SK-N-SH (cell line): ENCODE measurements at regions not wholly inside any gene's neighbourhood (a gene's known extent, or its start where the extent isn't known, plus 50 kb on each side); places are given as distances from the start of the nearest gene placed in this dataset.

Source experiments
- CTCF ChIA-PET: fragments of 300-600, 350-600 bp; formaldehyde crosslinking; extraction: SDS; loops from one replicate; lab custom pipeline; 2021; lab: Yijun Ruan, JAX
- POLR2A ChIA-PET: fragments of 350-600 bp; sonication (Branson Sonifier 250); formaldehyde crosslinking; extraction: SDS; loops from one replicate; lab custom pipeline; 2020; ENCODE audit warnings: antibody characterized with exemption, inconsistent platforms; lab: Yijun Ruan, JAX
- DNase-seq: peaks from one replicate; pipeline ENCODE4 v3.0.0; 2012
- H2AFZ ChIP-seq: fragments of 200-600 bp; sonication (generic); 2 replicates; pipeline ENCODE4 v1.8.1; 2016; ENCODE audit warnings: antibody characterized with exemption, mild to moderate bottlenecking, low read depth
- H3F3A ChIP-seq: fragments of 200-600 bp; sonication (generic); replicated peaks from 2 replicates; pipeline ENCODE3; 2016; ENCODE audit warnings: antibody characterized with exemption, mild to moderate bottlenecking; ENCODE audit not compliant: insufficient read depth
- H3K27ac ChIP-seq, 2 experiments: fragments of 200-500 bp in 1 of 2; fragments of 200-600 bp in 1 of 2; sonication (Bioruptor generic) in 1 of 2; sonication (generic), shearing (Covaris generic) in 1 of 2; 2 replicates each; pipeline versions ENCODE4 v1.5.1 to v1.6.1; 2014 to 2016; ENCODE audit warnings: low read depth in 2 of 2, inconsistent platforms in 1 of 2, low read length in 1 of 2, mild to moderate bottlenecking in 1 of 2, mixed read lengths in 1 of 2
- H3K27me3 ChIP-seq: fragments of 200-600 bp; sonication (generic), shearing (Covaris generic); 2 replicates; pipeline ENCODE4 v1.6.1; 2016; ENCODE audit warnings: mixed run types; ENCODE audit not compliant: insufficient read depth
- H3K36me3 ChIP-seq, 2 experiments: fragments of 200-500 bp in 1 of 2; fragments of 200-600 bp in 1 of 2; sonication (Bioruptor generic) in 1 of 2; sonication (generic) in 1 of 2; replicated peaks in 1 of 2; 2 replicates each; pipeline versions ENCODE3 to v1.5.1; 2014 to 2016; ENCODE audit warnings: low read length in 1 of 2, mild to moderate bottlenecking in 1 of 2; ENCODE audit not compliant: insufficient read depth in 2 of 2, control insufficient read depth in 1 of 2
- H3K4me1 ChIP-seq, 2 experiments: fragments of 200-500 bp in 1 of 2; fragments of 200-600 bp in 1 of 2; sonication (Bioruptor generic) in 1 of 2; sonication (generic), shearing (Covaris generic) in 1 of 2; 2 replicates each; pipeline versions ENCODE4 v1.5.1 to v1.6.1; 2014 to 2016; ENCODE audit warnings: low read depth in 1 of 2, low read length in 1 of 2, mixed run types in 1 of 2; ENCODE audit not compliant: insufficient read depth in 2 of 2, control insufficient read depth in 1 of 2
- H3K4me2 ChIP-seq: fragments of 200-600 bp; sonication (generic), shearing (Covaris generic); 2 replicates; pipeline ENCODE4 v1.6.1; 2017; ENCODE audit warnings: mixed run types
- H3K4me3 ChIP-seq, 2 experiments: fragments of 200-500 bp in 1 of 2; fragments of 200-600 bp in 1 of 2; sonication (Bioruptor generic) in 1 of 2; sonication (generic), shearing (Covaris generic) in 1 of 2; 2 replicates each; pipeline versions ENCODE4 v1.5.1 to v1.8.1; 2014 to 2016; ENCODE audit warnings: low read depth in 2 of 2, inconsistent platforms in 1 of 2, low read length in 1 of 2, mild to moderate bottlenecking in 1 of 2, mixed read lengths in 1 of 2, moderate library complexity in 1 of 2
- H3K79me2 ChIP-seq: fragments of 200-600 bp; sonication (generic); 2 replicates; pipeline ENCODE4 v1.8.1; 2017; ENCODE audit warnings: mild to moderate bottlenecking; ENCODE audit not compliant: insufficient read depth
- H3K9ac ChIP-seq: fragments of 200-600 bp; sonication (generic); 2 replicates; pipeline ENCODE4 v1.6.1; 2017; ENCODE audit warnings: mixed run types
- H3K9me2 ChIP-seq: fragments of 200-600 bp; sonication (generic); 2 replicates; pipeline ENCODE4 v1.6.1; 2017; ENCODE audit warnings: mixed run types
- H3K9me3 ChIP-seq: fragments of 200-600 bp; sonication (generic); 2 replicates; pipeline ENCODE4 v1.6.1; 2017; ENCODE audit warnings: mixed run types, mild to moderate bottlenecking, moderate library complexity
- H4K20me1 ChIP-seq: fragments of 200-600 bp; sonication (generic); 2 replicates; pipeline ENCODE4 v1.6.1; 2017; ENCODE audit warnings: mild to moderate bottlenecking, mixed run types; ENCODE audit not compliant: insufficient read depth
- CHD2 ChIP-seq: fragments of 150-350 bp; IDR thresholded peaks from 2 replicates; pipeline ENCODE4 v1.6.1; 2018; ENCODE audit warnings: low read length; ENCODE audit not compliant: partially characterized antibody
- ELF1 ChIP-seq: IDR thresholded peaks from 2 replicates; pipeline ENCODE4 v1.4.0; 2012
- EP300 ChIP-seq, 2 experiments: IDR thresholded peaks; 2 replicates each; pipeline versions ENCODE4 v1.4.0 to v1.6.1; 2012; ENCODE audit warnings: borderline replicate concordance in 1 of 2, low read depth in 1 of 2, low read length in 1 of 2
- EZH2phosphoT487 ChIP-seq: fragments of 200-600 bp; sonication (generic); IDR thresholded peaks from 2 replicates; pipeline ENCODE4 v1.6.1; 2017; ENCODE audit warnings: low read depth, mixed run types, mild to moderate bottlenecking, antibody characterized with exemption, moderate library complexity, borderline replicate concordance
- FOXM1 ChIP-seq: IDR thresholded peaks from 2 replicates; pipeline ENCODE4 v1.4.0; 2012; ENCODE audit warnings: low read depth, mild to moderate bottlenecking
- NRF1 ChIP-seq: IDR thresholded peaks from 2 replicates; pipeline ENCODE4 v1.6.1; 2012; ENCODE audit warnings: low read depth, mild to moderate bottlenecking, low read length
- POLR2AphosphoS5 ChIP-seq: IDR thresholded peaks from 2 replicates; pipeline ENCODE4 v1.6.1; 2012; ENCODE audit warnings: low read depth, low read length
- RAD21 ChIP-seq: IDR thresholded peaks from 2 replicates; pipeline ENCODE4 v1.6.1; 2012; ENCODE audit warnings: mild to moderate bottlenecking, low read length
- RFX5 ChIP-seq: IDR thresholded peaks from 2 replicates; pipeline ENCODE4 v1.6.1; 2012; ENCODE audit warnings: mild to moderate bottlenecking, improper control_type of control experiment, low read length
- SIN3A ChIP-seq: IDR thresholded peaks from 2 replicates; pipeline ENCODE4 v1.6.1; 2012; ENCODE audit warnings: low read depth, mild to moderate bottlenecking, low read length, moderate library complexity, borderline replicate concordance
- TCF12 ChIP-seq: IDR thresholded peaks from 2 replicates; pipeline ENCODE4 v1.4.0; 2012
- WGBS: methylation state at CpG from one replicate; pipeline ENCODE4 v1.1.6; 2017; ENCODE audit warnings: low lambda C conversion rate; 5-methylcytosine and 5-hydroxymethylcytosine counted together
- TF ChIP-seq, protein P1 (sequence below): fragments of 200-600 bp; sonication (generic); IDR thresholded peaks from 2 replicates; pipeline ENCODE4 v1.6.1; 2017; ENCODE audit warnings: antibody characterized with exemption, mild to moderate bottlenecking, moderate library complexity
- TF ChIP-seq, protein P2 (sequence below): IDR thresholded peaks from 2 replicates; pipeline ENCODE4 v1.4.0; 2012; ENCODE audit warnings: low read depth
- TF ChIP-seq, protein P3 (sequence below): fragments of 150-350 bp; IDR thresholded peaks from 2 replicates; pipeline ENCODE4 v1.6.1; 2017; ENCODE audit warnings: antibody characterized with exemption, low read length, low read depth, borderline replicate concordance

DNA sequence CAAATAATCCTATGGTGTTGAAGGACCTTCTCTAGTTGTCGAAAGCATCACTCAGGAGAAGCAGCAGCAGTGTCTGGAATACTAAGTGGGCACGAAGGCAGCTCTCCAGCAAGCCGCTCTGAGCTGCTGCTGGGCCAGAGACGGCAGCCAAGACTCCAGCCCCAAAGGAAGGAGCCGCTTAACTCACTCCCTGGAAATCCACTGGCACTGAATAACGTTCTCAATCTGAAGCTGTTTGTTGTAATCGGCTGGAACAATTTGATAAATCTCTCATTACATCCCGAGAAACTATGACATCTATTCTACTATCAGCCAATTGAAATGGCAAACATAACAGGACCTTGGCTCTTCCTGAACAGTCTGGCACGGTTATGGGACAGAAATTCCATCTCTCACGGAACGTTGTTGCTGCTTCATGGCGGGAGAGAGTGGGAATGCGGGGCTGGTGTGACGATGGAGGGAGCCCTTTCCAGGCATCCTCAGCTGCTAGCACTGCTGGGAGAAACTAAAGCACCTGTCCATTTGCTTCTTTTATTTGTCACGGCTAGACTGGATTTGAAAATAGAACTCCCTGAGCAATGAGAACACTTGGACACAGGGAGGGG lies 331.5 kb upstream of the RNF32 start:
- Histone ChIP-seq H3K9me3 (no peaks in the 10 kb centered on the region), H3K4me3 (no peak overlapping the region), H3K4me1 (no peaks in the 10 kb centered on the region), H3K27me3 (peaks cover 48% of the 10 kb centered on the region), H3F3A (no peaks in the 10 kb centered on the region), H3K4me2 (no peak overlapping the region), H4K20me1 (peaks cover 6% of the 10 kb centered on the region; the same call in 1 of the 2 replicates), H3K36me3 (no peaks in the 10 kb centered on the region), H3K9me2 (no peaks in the 10 kb centered on the region), H2AFZ (no peak overlapping the region), H3K79me2 (no peaks in the 10 kb centered on the region), H3K27ac (no peak overlapping the region), H3K9ac (no peak overlapping the region)
- CTCF ChIA-PET: no interaction called here
- no peak for TF ChIP-seq RAD21
- TF ChIP-seq, protein P1, sequence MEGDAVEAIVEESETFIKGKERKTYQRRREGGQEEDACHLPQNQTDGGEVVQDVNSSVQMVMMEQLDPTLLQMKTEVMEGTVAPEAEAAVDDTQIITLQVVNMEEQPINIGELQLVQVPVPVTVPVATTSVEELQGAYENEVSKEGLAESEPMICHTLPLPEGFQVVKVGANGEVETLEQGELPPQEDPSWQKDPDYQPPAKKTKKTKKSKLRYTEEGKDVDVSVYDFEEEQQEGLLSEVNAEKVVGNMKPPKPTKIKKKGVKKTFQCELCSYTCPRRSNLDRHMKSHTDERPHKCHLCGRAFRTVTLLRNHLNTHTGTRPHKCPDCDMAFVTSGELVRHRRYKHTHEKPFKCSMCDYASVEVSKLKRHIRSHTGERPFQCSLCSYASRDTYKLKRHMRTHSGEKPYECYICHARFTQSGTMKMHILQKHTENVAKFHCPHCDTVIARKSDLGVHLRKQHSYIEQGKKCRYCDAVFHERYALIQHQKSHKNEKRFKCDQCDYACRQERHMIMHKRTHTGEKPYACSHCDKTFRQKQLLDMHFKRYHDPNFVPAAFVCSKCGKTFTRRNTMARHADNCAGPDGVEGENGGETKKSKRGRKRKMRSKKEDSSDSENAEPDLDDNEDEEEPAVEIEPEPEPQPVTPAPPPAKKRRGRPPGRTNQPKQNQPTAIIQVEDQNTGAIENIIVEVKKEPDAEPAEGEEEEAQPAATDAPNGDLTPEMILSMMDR: no peak
- no peak for TF ChIP-seq ELF1
- TF ChIP-seq, protein P2, sequence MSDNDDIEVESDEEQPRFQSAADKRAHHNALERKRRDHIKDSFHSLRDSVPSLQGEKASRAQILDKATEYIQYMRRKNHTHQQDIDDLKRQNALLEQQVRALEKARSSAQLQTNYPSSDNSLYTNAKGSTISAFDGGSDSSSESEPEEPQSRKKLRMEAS: no peak
- TF ChIP-seq POLR2AphosphoS5: no peak
- TF ChIP-seq, protein P3, sequence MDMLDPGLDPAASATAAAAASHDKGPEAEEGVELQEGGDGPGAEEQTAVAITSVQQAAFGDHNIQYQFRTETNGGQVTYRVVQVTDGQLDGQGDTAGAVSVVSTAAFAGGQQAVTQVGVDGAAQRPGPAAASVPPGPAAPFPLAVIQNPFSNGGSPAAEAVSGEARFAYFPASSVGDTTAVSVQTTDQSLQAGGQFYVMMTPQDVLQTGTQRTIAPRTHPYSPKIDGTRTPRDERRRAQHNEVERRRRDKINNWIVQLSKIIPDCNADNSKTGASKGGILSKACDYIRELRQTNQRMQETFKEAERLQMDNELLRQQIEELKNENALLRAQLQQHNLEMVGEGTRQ: no peak
- no peak for TF ChIP-seq EP300 (IDR thresholded peaks at IDR 0.05; ENCODE audit: borderline replicate concordance in 1 of 2, low read depth in 1 of 2, low read length in 1 of 2)
- TF ChIP-seq SIN3A: no peak
- no peak for TF ChIP-seq NRF1
- TF ChIP-seq CHD2: no peak
- TF ChIP-seq RFX5: no peak
- 4% methylated on average over 15 of the region's 15 CpGs for WGBS
- POLR2A ChIA-PET: no interaction called here
- no peak for DNase-seq

DNA sequence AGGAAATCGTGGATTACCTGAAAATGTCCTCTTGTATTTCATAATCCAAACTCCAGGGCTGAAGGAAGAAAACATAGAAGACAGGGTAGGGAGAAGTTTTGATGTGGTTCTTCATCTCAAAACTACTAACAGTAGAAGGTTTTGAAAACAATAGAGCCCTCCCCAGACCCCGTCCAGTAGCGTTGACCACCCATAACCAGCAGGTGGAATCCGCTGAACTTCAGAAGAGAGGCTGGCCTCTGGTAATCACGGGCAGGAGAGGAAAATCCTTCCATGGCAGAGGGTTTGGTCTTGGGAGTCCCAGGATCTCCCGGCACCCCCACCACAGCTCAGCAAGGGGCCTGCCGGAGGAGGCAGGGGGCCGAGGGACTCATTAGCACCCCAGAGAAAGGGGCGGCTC lies 333.4 kb upstream of the RNF32 start:
- Histone ChIP-seq H3K4me1 (no peaks in the 10 kb centered on the region), H4K20me1 (peaks cover 4% of the 10 kb centered on the region; the same call in 1 of the 2 replicates), H3K36me3 (no peaks in the 10 kb centered on the region), H3K27ac (no peak overlapping the region), H3F3A (no peaks in the 10 kb centered on the region), H3K27me3 (peaks cover 51% of the 10 kb centered on the region), H3K4me2 (no peak overlapping the region), H3K9me3 (no peaks in the 10 kb centered on the region), H3K9ac (no peak overlapping the region), H3K4me3 (no peak overlapping the region), H3K9me2 (no peaks in the 10 kb centered on the region), H2AFZ (no peak overlapping the region), H3K79me2 (no peaks in the 10 kb centered on the region)
- DNase-seq: no peak
- POLR2A ChIA-PET: no interaction called here
- 18% methylated on average over 9 of the region's 9 CpGs for WGBS
- CTCF ChIA-PET: no interaction called here
- TF ChIP-seq FOXM1: no peak
- no peak for TF ChIP-seq TCF12
- no peak for TF ChIP-seq EZH2phosphoT487
- TF ChIP-seq RAD21: no peak
